Progenitor cell of endocrine pancreas (in vitro differentiated cells): ENCODE measurements at regions not wholly inside any gene's neighbourhood (a gene's known extent, or its start where the extent isn't known, plus 50 kb on each side); places are given as distances from the start of the nearest gene placed in this dataset.

ENCODE experiments used
- DNase-seq: peaks from one replicate; pipeline ENCODE4 v3.0.0; 2021; ENCODE audit warnings: low spot score; ENCODE audit not compliant: unreplicated experiment
- H3K27ac Mint-ChIP-seq: 2 replicates; pipeline ENCODE4 v1.8.0; 2021; ENCODE audit warnings: mild to moderate bottlenecking, moderate library complexity, mixed read lengths
- H3K27me3 Mint-ChIP-seq: 2 replicates; pipeline ENCODE4 v1.8.0; 2021; ENCODE audit warnings: mixed read lengths
- H3K36me3 Mint-ChIP-seq: 2 replicates; pipeline ENCODE4 v1.8.0; 2022; ENCODE audit warnings: mixed read lengths; ENCODE audit not compliant: insufficient read depth
- H3K4me1 Mint-ChIP-seq: 2 replicates; pipeline ENCODE4 v1.8.0; 2021; ENCODE audit warnings: low read depth, mixed read lengths
- H3K4me3 Mint-ChIP-seq: 2 replicates; pipeline ENCODE4 v1.8.0; 2021; ENCODE audit warnings: low read depth, mild to moderate bottlenecking, moderate library complexity, mixed read lengths
- H3K9me3 Mint-ChIP-seq: 2 replicates; pipeline ENCODE4 v1.8.0; 2021; ENCODE audit warnings: low read depth, mixed read lengths
- TF ChIP-seq, protein P1 (sequence below): fragments of 200-600 bp; sonication (generic); IDR thresholded peaks from one replicate; pipeline ENCODE4 v1.5.0; 2021; ENCODE audit warnings: antibody characterized with exemption, mild to moderate bottlenecking; ENCODE audit not compliant: unreplicated experiment

DNA sequence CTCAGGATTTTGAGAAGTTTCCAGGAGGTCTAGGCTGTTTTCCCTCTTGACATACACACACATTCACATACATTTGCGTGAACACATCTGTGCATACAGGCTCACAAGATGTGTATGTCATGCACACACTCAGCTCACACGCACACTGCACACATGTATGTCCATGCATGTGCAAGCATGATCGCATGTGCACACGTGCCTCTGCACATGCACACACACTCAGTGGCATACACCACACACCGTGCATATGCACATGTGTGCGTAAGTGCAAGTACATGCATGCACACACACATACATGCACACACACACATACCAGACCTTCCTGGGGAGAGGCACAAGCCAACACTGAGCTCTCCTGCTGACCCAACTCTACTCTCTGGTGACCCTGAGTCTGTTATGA, 171.4 kb downstream of the RBFOX3 start:
- Mint-ChIP-seq H3K27ac (no peak overlapping the region), H3K9me3 (no peaks in the 10 kb centered on the region)

DNA sequence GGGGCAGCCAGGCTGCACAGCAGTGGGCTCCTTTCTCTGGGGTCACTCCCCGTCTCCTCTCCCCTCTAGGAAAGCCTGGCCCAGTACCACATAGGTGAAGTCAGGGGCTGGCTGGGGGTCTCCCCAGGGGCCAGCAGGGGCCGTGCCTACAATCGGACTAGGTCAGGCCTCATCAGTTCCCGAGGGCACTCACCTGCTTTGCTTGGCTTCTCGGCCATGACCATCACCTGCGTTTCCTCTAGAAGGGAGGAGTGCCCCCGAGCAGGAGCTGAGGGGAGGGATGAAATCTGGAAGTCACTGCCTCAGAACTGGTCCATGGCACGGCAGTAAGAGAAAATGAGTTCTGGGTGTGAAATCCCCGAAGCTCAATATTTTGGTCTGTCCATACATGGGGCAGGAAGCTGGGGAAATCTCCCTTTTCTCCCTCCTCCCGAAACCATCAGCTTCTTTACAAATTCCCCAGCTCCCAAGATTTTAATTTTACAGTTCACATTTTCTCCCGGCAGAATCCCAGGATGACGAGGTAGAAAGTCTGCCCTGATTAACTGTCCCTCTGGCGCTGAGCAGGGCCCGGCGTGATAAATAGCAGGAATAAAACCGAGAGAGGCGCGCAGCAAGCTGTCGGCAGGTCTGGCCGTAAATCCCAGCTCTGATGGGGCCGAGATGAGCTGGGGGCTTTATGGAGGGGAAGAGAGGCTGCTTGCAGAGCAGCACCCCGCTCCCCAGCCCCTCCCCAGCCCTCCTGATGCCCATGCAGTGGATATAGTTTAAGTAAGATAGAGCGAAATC, 172.1 kb downstream of the RBFOX3 start:
- Mint-ChIP-seq H3K27ac (no peak overlapping the region), H3K9me3 (peaks cover 2% of the 10 kb centered on the region), H3K27me3 (peaks cover 38% of the 10 kb centered on the region), H3K36me3 (no peaks in the 10 kb centered on the region), H3K4me3 (no peak overlapping the region), H3K4me1 (peaks cover 9% of the 10 kb centered on the region)
- DNase-seq = no peak
- TF ChIP-seq, protein P1, sequence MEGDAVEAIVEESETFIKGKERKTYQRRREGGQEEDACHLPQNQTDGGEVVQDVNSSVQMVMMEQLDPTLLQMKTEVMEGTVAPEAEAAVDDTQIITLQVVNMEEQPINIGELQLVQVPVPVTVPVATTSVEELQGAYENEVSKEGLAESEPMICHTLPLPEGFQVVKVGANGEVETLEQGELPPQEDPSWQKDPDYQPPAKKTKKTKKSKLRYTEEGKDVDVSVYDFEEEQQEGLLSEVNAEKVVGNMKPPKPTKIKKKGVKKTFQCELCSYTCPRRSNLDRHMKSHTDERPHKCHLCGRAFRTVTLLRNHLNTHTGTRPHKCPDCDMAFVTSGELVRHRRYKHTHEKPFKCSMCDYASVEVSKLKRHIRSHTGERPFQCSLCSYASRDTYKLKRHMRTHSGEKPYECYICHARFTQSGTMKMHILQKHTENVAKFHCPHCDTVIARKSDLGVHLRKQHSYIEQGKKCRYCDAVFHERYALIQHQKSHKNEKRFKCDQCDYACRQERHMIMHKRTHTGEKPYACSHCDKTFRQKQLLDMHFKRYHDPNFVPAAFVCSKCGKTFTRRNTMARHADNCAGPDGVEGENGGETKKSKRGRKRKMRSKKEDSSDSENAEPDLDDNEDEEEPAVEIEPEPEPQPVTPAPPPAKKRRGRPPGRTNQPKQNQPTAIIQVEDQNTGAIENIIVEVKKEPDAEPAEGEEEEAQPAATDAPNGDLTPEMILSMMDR = no peak

More for the DNA sequence above, 171.4 kb downstream of the RBFOX3 start:
- H3K27me3 Mint-ChIP-seq = peaks cover 33% of the 10 kb centered on the region
- no peak for DNase-seq
- H3K36me3 Mint-ChIP-seq = no peaks in the 10 kb centered on the region
- TF ChIP-seq, protein P1 = no peak
- no peak overlapping the region for H3K4me3 Mint-ChIP-seq
- H3K4me1 Mint-ChIP-seq = peaks cover 9% of the 10 kb centered on the region

DNA sequence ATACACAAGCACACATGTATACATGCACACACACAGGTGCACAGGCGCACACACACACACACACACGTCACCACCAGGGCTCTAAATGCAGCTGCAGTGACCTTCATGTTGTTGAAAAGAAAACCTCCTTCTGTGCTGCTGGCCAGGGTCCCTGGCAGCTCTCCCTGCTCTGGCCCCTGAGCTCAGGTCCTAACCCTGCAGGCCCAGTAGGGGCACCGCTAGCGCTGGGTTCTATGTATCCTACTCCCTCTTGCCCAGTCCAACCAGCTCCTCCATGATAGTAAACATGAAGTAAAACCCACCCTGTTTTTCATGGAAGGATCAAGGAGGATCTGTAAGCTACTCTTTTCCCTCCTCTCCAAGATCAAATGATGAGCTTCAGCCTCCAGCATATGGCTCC, 172.8 kb downstream of the RBFOX3 start:
- no peak overlapping the region for H3K27ac Mint-ChIP-seq
- peaks cover 9% of the 10 kb centered on the region for H3K4me1 Mint-ChIP-seq
- no peak overlapping the region for H3K4me3 Mint-ChIP-seq
- no peaks in the 10 kb centered on the region for H3K36me3 Mint-ChIP-seq
- DNase-seq = no peak
- peaks cover 41% of the 10 kb centered on the region for H3K27me3 Mint-ChIP-seq
- TF ChIP-seq, protein P1 = peak; percentile 18
- H3K9me3 Mint-ChIP-seq = peaks cover 3% of the 10 kb centered on the region

DNA sequence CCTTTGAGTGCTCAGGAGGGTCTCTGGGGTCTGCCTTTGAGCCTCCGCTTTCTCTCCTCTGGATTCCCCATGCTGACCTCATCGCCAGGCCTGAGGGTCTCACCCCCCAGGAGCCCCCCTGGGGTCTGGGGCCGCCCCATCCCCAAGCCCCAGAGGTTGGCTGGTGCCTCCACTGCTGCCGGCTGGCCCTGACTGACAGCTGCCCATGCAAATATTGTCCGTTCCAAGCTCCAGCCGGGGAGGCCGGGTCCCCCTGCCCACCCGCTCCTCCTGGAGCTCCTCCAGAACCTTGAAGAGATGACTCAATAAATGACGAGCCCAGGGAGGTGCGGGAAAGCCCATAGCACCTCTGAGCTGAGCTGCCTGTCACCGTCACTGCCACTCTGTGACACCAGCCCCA, 173.8 kb downstream of the RBFOX3 start:
- no peak for DNase-seq

DNA sequence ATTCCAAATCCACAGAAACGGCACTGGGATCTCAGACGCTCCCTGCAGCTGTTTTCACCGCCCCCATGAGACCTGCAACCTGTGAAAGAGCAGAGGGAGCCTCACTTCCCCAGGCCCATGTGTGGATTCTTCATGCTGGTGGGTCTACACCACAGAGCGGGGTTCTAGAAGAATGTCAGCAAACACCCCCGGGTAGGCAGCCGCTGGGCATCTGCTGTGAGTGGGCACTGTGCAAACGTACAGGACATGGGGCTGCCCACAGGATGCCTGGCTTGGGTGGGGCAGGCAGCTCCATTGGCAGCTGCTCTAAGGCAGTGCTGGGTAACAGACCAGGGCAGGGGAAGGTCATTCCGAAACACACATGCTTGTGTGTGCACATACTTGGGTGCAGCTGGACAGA, 174.9 kb downstream of the RBFOX3 start:
- no peak overlapping the region for H3K27ac Mint-ChIP-seq
- H3K4me3 Mint-ChIP-seq = no peak overlapping the region

More for the DNA sequence above, 173.8 kb downstream of the RBFOX3 start:
- Mint-ChIP-seq H3K9me3 (peaks cover 3% of the 10 kb centered on the region), H3K36me3 (no peaks in the 10 kb centered on the region), H3K27ac (no peak overlapping the region), H3K4me1 (peaks cover 9% of the 10 kb centered on the region), H3K4me3 (no peak overlapping the region), H3K27me3 (peaks cover 49% of the 10 kb centered on the region)
- TF ChIP-seq, protein P1 = no peak

More for the DNA sequence above, 174.9 kb downstream of the RBFOX3 start:
- Mint-ChIP-seq H3K27me3 (peaks cover 49% of the 10 kb centered on the region), H3K9me3 (peaks cover 3% of the 10 kb centered on the region), H3K36me3 (no peaks in the 10 kb centered on the region), H3K4me1 (peaks cover 9% of the 10 kb centered on the region)
- DNase-seq = no peak
- TF ChIP-seq, protein P1 = no peak
